ENCODE measurements at regions not wholly inside any gene's neighbourhood (a gene's known extent, or its start where the extent isn't known, plus 50 kb on each side); places are given as distances from the start of the nearest gene placed in this dataset.
"Not testable (repeated sequence)": the region's sequence is repeated elsewhere in the genome, so short reads cannot be mapped to it uniquely, and the experiment has no call there.

GRCh38 chr10:121132273-121132672, 281.1 kb downstream of the WDR11 start:
- DNase-seq (ENCODE audit: low spot score), result no peak

GRCh38 chr10:121133901-121134300, 282.7 kb downstream of the WDR11 start:
- DNase-seq (ENCODE audit: low spot score), result no peak

GRCh38 chr10:121134711-121135110, 283.5 kb downstream of the WDR11 start:
- DNase-seq (ENCODE audit: low spot score), result no peak

- no peak for DNase-seq (ENCODE audit: low spot score)
Observed at GRCh38 chr10:121135512-121135911, 284.4 kb downstream of the WDR11 start.

DNA sequence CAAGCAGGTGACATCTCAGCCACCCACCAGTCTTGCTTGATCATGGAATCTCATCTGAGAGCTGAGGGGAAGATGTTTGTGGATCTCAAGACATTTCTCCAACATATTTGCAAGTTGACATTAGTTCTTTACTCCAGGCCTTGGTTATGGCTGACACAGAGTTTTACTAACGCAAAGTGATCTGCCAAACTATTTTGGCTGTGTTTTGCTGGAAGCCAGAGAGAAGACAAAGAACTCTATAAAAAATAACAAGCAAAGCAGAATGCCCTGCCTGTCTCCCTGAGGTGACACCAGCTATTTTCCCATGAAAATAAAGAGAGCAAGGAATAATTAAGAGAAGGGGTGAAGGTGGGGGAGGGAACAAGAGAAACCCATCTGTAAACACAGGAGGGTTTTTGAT, 286.4 kb downstream of the WDR11 start:
- DNase-seq (ENCODE audit: low spot score), result no peak

- DNase-seq (ENCODE audit: low spot score), result no peak
Observed at GRCh38 chr10:121138112-121138860, 287.1 kb downstream of the WDR11 start.

DNA sequence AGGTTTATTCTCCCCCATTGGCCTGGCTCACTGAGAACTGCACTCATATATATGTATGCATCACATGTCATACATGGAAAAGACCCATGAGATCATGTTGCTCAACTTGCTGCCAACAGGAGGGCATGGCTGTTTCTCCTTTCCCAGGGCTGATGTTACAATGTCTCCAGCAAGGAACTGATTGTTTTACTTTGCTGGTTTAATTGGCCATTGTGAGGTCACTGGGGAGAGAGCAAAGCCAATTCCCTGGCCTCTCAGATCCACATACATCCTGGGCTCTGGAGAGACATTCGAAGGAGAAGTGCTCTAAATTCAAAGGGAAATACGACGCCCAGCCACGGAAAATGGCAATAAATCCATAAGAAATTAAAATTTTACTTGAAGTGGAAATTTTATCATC, 287.8 kb downstream of the WDR11 start:
- DNase-seq (ENCODE audit: low spot score), result no peak

DNA sequence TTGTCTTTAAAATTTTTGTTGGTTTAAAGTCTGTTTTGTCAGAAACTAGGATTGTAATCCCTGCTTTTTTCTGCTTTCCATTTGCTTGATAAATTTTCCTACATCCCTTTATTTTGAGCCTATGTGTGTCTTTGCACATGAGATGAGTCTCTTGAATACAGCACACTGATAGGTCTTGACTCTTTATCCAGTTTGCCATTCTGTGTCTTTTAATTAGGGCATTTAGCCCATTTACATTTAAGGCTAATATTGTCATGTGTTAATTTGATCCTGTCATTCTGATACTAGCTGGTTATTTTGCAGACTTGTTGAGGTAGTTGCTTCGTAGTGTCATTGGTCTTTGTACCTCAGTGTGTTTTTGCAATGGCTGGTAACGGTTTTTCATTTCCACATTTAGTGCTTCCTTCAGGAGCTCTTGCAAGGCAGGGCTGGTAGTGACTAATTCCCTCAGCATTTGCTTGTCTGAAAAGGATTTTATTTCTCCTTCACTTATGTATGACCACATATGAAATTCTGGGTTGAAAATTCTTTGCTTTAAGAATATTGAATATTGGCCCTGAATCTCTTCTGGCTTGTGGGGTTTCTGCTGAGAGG, 294.7 kb downstream of the WDR11 start:
- not testable (repeated sequence) for DNase-seq (ENCODE audit: low spot score)

DNA sequence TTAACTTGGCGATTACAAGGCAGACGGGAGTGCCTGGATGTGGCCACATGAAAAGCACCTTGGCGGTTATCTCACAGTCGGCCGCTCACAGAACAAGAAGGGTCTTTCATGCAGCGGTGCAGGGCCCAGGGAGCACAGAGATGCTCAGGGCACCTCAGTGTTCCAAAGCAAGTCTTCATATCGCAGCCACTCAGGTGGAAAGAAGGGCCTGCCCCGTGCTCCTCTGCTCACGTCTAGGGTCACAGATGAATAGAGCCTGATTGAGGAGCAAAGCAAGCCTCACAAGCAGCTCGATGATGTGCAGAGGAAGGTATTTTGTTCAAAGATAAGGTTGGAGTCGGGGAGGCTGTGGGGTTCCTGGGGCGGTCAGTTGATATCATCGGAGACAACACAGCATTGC, 297.8 kb downstream of the WDR11 start:
- DNase-seq (ENCODE audit: low spot score), result no peak

- no peak for DNase-seq (ENCODE audit: low spot score)
Observed at GRCh38 chr10:121152033-121152432, 300.9 kb downstream of the WDR11 start.

- DNase-seq (ENCODE audit: low spot score), result no peak
Observed at GRCh38 chr10:121152935-121153334, 301.8 kb downstream of the WDR11 start.

DNA sequence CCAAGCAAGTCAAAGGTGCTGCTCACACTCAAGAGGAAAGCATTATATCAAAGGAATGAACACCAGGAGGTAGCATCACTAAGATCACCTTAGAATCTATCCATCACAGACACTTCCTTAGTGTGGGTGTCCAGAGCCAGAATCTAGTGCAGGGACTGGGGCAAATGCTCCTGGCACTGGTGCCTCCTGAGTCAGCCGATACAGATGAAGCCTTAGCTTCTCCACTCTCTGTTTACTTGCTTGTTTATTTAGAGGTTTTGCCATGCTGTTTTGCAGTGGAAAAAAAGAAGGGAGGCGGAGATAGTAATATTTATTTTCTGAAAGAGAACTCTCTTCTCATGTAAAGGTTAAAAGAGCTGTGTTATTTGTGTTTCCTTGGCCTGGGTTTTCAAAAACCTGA, 303.1 kb downstream of the WDR11 start:
- DNase-seq (ENCODE audit: low spot score), result no peak

GRCh38 chr10:121154846-121155245, 303.7 kb downstream of the WDR11 start:
- no peak for DNase-seq (ENCODE audit: low spot score)

GRCh38 chr10:121155742-121156474, 304.7 kb downstream of the WDR11 start:
- DNase-seq (ENCODE audit: low spot score), result no peak

DNA sequence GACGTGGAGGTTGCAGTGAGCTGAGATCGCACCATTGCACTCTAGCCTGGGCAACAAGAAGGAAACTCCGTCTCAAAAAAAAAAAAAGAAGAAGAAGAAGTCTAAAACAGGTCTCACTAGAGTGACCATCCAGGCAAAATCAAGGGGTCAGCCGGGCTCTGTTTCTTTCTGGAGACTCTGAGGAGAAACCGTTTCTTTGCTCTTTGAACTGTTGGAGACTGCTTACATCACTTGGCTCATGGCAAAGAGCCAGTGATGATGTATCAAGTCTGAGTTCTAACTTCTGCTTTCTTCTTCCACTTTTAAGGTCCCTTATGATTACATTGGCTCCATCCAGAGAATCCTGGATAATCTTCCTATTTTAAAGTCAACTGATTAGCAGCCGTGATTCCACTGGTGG, 306.8 kb downstream of the WDR11 start:
- no peak for DNase-seq (ENCODE audit: low spot score)

GRCh38 chr10:121158988-121159579, 307.9 kb downstream of the WDR11 start:
- DNase-seq (ENCODE audit: low spot score), result no peak

DNA sequence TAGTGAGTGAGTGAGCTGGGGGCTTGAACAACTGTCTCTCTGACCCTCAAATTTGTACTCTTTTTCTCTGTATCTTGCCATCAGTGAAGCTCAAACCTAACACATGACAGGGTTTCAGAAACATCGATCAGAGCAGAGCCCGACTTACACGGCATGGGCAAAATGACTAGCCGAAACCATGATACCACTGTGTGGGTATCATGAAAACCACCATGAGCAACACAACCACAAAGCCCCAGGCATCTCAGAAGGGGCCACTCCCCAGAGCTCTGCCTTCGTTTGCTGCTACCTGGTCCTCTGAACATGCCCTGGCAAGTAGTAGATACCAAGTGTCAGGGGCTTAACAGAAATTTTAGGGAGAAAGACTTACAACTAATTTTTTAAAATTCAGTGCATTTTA, 308.5 kb downstream of the WDR11 start:
- no peak for DNase-seq (ENCODE audit: low spot score)

- DNase-seq (ENCODE audit: low spot score), result no peak
Observed at GRCh38 chr10:121165276-121165675, 314.1 kb downstream of the WDR11 start.

DNA sequence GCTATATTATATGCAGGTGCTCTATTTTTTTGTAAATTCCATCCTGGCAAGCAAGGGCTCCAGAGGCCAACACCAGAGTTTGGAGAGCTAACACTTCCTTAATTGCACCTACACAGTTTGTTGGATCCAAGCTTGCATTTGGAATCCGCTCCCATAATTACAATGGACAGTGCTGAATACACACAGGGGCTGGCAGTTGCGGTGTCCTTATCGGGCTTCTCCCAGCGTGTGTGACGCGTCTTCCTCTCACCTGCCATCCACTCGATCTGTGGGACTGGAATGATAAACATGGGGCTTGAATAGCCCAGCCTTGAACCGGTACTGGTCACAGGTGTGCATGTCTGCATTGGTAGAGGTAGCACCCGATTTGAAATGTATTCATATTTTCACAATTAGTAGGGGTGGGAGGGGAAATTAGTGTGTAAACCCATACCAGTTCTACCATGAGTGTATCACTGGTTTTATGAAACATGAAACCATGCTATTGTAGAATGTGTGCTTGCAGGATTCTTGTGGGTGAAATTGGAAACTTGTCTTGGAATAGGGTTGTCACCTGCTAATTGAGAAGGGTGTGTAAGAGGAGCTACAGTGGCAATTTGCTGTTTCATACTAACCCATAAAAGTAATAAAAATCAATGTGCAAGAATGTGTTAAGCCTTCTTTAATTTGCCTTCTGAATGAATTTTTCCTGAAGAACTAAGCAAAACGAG, 316.5 kb downstream of the WDR11 start:
- no peak for DNase-seq (ENCODE audit: low spot score)

GRCh38 chr10:121168545-121169216, 317.5 kb downstream of the WDR11 start:
- no peak for DNase-seq (ENCODE audit: low spot score)

GRCh38 chr10:121169406-121169805, 318.2 kb downstream of the WDR11 start:
- no peak for DNase-seq (ENCODE audit: low spot score)
